Breast epithelium (tissue), 3 donors: ENCODE measurements at regions not wholly inside any gene's neighbourhood (a gene's known extent, or its start where the extent isn't known, plus 50 kb on each side); places are given as distances from the start of the nearest gene placed in this dataset.

Experiments used
- POLR2A ChIP-seq: fragments of 450-650 bp; IDR thresholded peaks from one replicate; pipeline ENCODE4 v1.6.1; 2016; ENCODE audit warnings: antibody characterized with exemption, mild to moderate bottlenecking, moderate library complexity
- POLR2AphosphoS5 ChIP-seq, 3 donors: sonication (generic); formaldehyde crosslinking; IDR thresholded peaks; one replicate each; pipeline ENCODE4 v1.6.1; 2017; ENCODE audit warnings: antibody characterized with exemption in 3 of 3
- TF ChIP-seq, protein P1 (sequence below), 3 donors: fragments of 450-650 bp; IDR thresholded peaks; one replicate each; pipeline ENCODE4 v1.5.1; 2016 to 2017; ENCODE audit warnings: antibody characterized with exemption in 3 of 3, mild to moderate bottlenecking in 3 of 3, moderate library complexity in 3 of 3

GRCh38 chr11:45565446-45565988, 99.9 kb downstream of the CHST1 start:
- TF ChIP-seq POLR2A (no peak), POLR2AphosphoS5 (IDR thresholded peaks at IDR 0.05) (no peak)
- TF ChIP-seq, protein P1, sequence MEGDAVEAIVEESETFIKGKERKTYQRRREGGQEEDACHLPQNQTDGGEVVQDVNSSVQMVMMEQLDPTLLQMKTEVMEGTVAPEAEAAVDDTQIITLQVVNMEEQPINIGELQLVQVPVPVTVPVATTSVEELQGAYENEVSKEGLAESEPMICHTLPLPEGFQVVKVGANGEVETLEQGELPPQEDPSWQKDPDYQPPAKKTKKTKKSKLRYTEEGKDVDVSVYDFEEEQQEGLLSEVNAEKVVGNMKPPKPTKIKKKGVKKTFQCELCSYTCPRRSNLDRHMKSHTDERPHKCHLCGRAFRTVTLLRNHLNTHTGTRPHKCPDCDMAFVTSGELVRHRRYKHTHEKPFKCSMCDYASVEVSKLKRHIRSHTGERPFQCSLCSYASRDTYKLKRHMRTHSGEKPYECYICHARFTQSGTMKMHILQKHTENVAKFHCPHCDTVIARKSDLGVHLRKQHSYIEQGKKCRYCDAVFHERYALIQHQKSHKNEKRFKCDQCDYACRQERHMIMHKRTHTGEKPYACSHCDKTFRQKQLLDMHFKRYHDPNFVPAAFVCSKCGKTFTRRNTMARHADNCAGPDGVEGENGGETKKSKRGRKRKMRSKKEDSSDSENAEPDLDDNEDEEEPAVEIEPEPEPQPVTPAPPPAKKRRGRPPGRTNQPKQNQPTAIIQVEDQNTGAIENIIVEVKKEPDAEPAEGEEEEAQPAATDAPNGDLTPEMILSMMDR (IDR thresholded peaks at IDR 0.05): no peak
